Nephron (organoid): ENCODE measurements at regions not wholly inside any gene's neighbourhood (a gene's known extent, or its start where the extent isn't known, plus 50 kb on each side); places are given as distances from the start of the nearest gene placed in this dataset.

Source experiments
- H3K27ac Mint-ChIP-seq, 3 experiments: 2 replicates each; pipeline ENCODE4 v1.8.0; 2020; ENCODE audit warnings: mixed read lengths in 3 of 3, mild to moderate bottlenecking in 2 of 3, moderate library complexity in 1 of 3
- H3K27me3 Mint-ChIP-seq: 2 replicates; pipeline ENCODE4 v1.8.0; 2021; ENCODE audit warnings: low read depth, mild to moderate bottlenecking, moderate library complexity, mixed read lengths
- H3K36me3 Mint-ChIP-seq: 2 replicates; pipeline ENCODE4 v1.8.0; 2020; ENCODE audit warnings: low read depth, mixed read lengths
- H3K4me1 Mint-ChIP-seq: 2 replicates; pipeline ENCODE4 v1.8.0; 2020; ENCODE audit warnings: mixed read lengths
- H3K4me3 Mint-ChIP-seq, 3 experiments: 2 replicates each; pipeline ENCODE4 v1.8.0; 2020; ENCODE audit warnings: mild to moderate bottlenecking in 3 of 3, mixed read lengths in 3 of 3, moderate library complexity in 2 of 3
- H3K9me3 Mint-ChIP-seq: 2 replicates; pipeline ENCODE4 v1.8.0; 2020; ENCODE audit warnings: mixed read lengths
- CTCF ChIP-seq, 3 experiments: fragments of 200-600 bp; sonication (generic); IDR thresholded peaks; one replicate each; pipeline ENCODE4 v1.5.0; 2021; ENCODE audit warnings: antibody characterized with exemption in 3 of 3; ENCODE audit not compliant: unreplicated experiment in 3 of 3

- H3K36me3 Mint-ChIP-seq, result no peaks in the 10 kb centered on the region
- H3K4me1 Mint-ChIP-seq, result peaks cover 8% of the 10 kb centered on the region
- H3K9me3 Mint-ChIP-seq, result no peaks in the 10 kb centered on the region
- peaks cover 4% of the 10 kb centered on the region for H3K27me3 Mint-ChIP-seq
- H3K27ac Mint-ChIP-seq, result no peak overlapping the region
- no peak for TF ChIP-seq CTCF (IDR thresholded peaks at IDR 0.05; ENCODE audit: unreplicated experiment in 3 of 3)
- H3K4me3 Mint-ChIP-seq, result no peak overlapping the region
Observed at GRCh38 chr2:64362562-64363026, 91.4 kb upstream of the LGALSL start.

GRCh38 chr2:64363140-64363539 lies 90.8 kb upstream of the LGALSL start:
- Mint-ChIP-seq H3K27ac (no peak overlapping the region), H3K27me3 (peaks cover 4% of the 10 kb centered on the region), H3K36me3 (no peaks in the 10 kb centered on the region), H3K4me3 (no peak overlapping the region), H3K9me3 (no peaks in the 10 kb centered on the region), H3K4me1 (peaks cover 13% of the 10 kb centered on the region)
- TF ChIP-seq CTCF (IDR thresholded peaks at IDR 0.05; ENCODE audit: unreplicated experiment in 3 of 3), result no peak

- Mint-ChIP-seq H3K27me3 (peaks cover 4% of the 10 kb centered on the region), H3K4me1 (peaks cover 14% of the 10 kb centered on the region), H3K36me3 (no peaks in the 10 kb centered on the region)
Observed at GRCh38 chr2:64363848-64364247, 90.1 kb upstream of the LGALSL start.

GRCh38 chr2:64367444-64368232 lies 86.3 kb upstream of the LGALSL start:
- no peak overlapping the region for H3K4me3 Mint-ChIP-seq
- no peak overlapping the region for H3K27ac Mint-ChIP-seq
- no peaks in the 10 kb centered on the region for H3K36me3 Mint-ChIP-seq
- H3K9me3 Mint-ChIP-seq, result no peaks in the 10 kb centered on the region
- H3K27me3 Mint-ChIP-seq, result no peaks in the 10 kb centered on the region
- H3K4me1 Mint-ChIP-seq, result peaks cover 11% of the 10 kb centered on the region
- no peak for TF ChIP-seq CTCF (IDR thresholded peaks at IDR 0.05; ENCODE audit: unreplicated experiment in 3 of 3)

More at GRCh38 chr2:64363848-64364247, 90.1 kb upstream of the LGALSL start:
- no peaks in the 10 kb centered on the region for H3K9me3 Mint-ChIP-seq
- TF ChIP-seq CTCF (IDR thresholded peaks at IDR 0.05; ENCODE audit: unreplicated experiment in 3 of 3), result no peak
- H3K27ac Mint-ChIP-seq, result no peak overlapping the region
- H3K4me3 Mint-ChIP-seq, result no peak overlapping the region

- peaks cover 18% of the 10 kb centered on the region for H3K4me1 Mint-ChIP-seq
- no peak overlapping the region for H3K4me3 Mint-ChIP-seq
- H3K9me3 Mint-ChIP-seq, result no peaks in the 10 kb centered on the region
- H3K27me3 Mint-ChIP-seq, result no peaks in the 10 kb centered on the region
- no peak overlapping the region for H3K27ac Mint-ChIP-seq
- TF ChIP-seq CTCF (IDR thresholded peaks at IDR 0.05; ENCODE audit: unreplicated experiment in 3 of 3), result no peak
- H3K36me3 Mint-ChIP-seq, result no peaks in the 10 kb centered on the region
Observed at GRCh38 chr2:64369706-64370105, 84.3 kb upstream of the LGALSL start.

GRCh38 chr2:64371727-64372126 lies 82.2 kb upstream of the LGALSL start:
- H3K4me1 Mint-ChIP-seq, result peaks cover 21% of the 10 kb centered on the region
- H3K27me3 Mint-ChIP-seq, result no peaks in the 10 kb centered on the region
- no peak overlapping the region for H3K4me3 Mint-ChIP-seq
- no peaks in the 10 kb centered on the region for H3K9me3 Mint-ChIP-seq
- no peaks in the 10 kb centered on the region for H3K36me3 Mint-ChIP-seq
- no peak for TF ChIP-seq CTCF (IDR thresholded peaks at IDR 0.05; ENCODE audit: unreplicated experiment in 3 of 3)
- no peak overlapping the region for H3K27ac Mint-ChIP-seq
